Adrenal gland (tissue), 5 donors: ENCODE measurements at regions not wholly inside any gene's neighbourhood (a gene's known extent, or its start where the extent isn't known, plus 50 kb on each side); places are given as distances from the start of the nearest gene placed in this dataset.

Experiments used
- CTCF ChIP-seq, 6 experiments: fragments of 450-650 bp in 4 of 6; fragments of 200-600 bp in 2 of 6; sonication (generic) in 1 of 6; IDR thresholded peaks; 1 replicate in 5 of 6; 2 replicates in 1 of 6; pipeline versions ENCODE4 v1.5.1 to v1.8.0; 2016 to 2021; ENCODE audit warnings: antibody characterized with exemption in 6 of 6, mild to moderate bottlenecking in 2 of 6, moderate library complexity in 1 of 6
- POLR2A ChIP-seq, 2 donors: fragments of 450-650 bp; IDR thresholded peaks; one replicate each; pipeline ENCODE4 v1.6.1; 2017; ENCODE audit warnings: antibody characterized with exemption in 2 of 2, mild to moderate bottlenecking in 2 of 2, moderate library complexity in 1 of 2
- donor health status: DM: no; HTN: no; CAD: no.

- TF ChIP-seq CTCF (IDR thresholded peaks at IDR 0.05): no peak
- no peak for TF ChIP-seq POLR2A (IDR thresholded peaks at IDR 0.05)
These were observed 211.2 kb upstream of the SOX1 start for GRCh38 chr13:111855786-111856185.
